GM19240 (cell line): ENCODE measurements at regions not wholly inside any gene's neighbourhood (a gene's known extent, or its start where the extent isn't known, plus 50 kb on each side); places are given as distances from the start of the nearest gene placed in this dataset.

Experiments used
- DNase-seq: peaks from one replicate; pipeline ENCODE4 v3.0.0; 2011; ENCODE audit warnings: low spot score; ENCODE audit not compliant: insufficient read length

- DNase-seq = no peak
These were observed 302.2 kb downstream of the DIRAS2 start for GRCh38 chr9:90340421-90340820.

DNA sequence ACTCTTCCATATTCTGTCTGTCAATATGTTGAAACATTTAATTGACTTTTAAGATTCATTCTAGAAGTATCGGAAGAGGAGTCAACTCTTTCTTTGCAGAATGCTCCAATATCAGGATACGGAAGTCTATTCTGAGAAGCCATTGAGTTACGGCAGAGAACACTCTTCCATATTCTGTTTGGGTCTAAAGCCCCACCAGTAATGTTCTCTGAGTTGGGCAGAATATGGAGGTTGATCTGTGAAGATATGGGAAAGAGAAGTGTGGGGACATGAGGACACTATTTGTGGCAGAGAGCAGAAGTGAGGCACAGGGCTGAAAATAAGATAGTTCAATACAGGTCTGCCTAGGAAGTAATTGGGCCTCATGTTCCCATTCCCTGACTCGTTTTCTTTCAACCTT, 300.0 kb downstream of the DIRAS2 start:
- no peak for DNase-seq

DNA sequence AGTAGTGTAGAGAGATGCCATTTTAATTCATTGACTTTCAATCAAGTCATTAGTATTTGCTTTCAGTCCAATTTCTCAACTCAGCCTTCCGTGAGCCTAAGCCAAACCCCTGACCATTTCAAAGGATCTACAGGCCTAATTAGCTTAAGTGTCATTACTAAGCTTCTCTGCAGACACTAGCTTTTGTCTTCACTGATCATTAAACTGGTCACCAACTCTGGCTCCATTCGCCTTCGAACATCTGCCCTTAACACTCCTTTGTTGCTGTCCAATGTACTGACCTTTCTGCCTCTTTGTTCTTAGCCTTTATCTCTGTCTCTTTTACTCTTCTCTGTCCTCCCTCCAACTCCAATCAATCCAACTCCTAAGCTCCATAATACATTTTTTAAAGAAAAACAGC, 299.3 kb downstream of the DIRAS2 start:
- no peak for DNase-seq

GRCh38 chr9:90343991-90344390, 298.6 kb downstream of the DIRAS2 start:
- no peak for DNase-seq

DNA sequence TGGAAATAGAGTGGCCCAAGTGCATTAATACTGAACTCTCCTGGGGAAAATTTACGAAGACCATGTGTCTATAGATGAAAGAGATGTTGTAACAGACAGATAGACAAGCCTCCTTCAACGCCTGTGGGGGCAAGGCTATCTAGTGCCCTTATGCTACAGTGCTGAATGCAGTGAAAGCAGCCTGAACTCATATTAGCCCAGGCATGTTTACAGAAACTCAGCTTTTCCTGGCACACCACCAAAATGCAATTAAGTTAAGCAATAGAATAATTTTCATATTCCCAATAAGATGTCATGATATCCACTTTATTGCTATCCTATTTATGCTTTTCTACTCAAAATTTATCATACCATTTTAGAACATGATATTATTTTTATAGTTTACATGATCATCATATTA, 277.0 kb downstream of the DIRAS2 start:
- DNase-seq = no peak

DNA sequence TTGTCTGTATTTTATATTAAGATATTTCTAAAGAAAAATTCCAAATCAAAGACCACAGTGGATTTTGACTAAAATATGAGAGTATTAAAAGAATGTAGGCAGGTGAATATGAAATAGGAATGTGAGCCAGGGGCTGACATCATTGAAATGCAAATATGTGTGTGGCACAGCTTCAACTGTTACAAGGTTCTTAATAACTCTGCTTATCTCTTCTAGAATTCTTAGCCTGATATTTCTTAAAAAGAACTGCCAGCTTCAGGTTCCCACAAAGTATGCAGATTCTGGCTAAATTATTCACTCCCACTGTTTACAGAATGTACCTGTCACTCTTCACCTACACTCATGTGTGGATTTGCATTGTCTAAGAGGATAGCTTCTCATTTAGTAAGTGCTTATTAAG, 274.4 kb downstream of the DIRAS2 start:
- no peak for DNase-seq

- DNase-seq = no peak
These were observed 273.7 kb downstream of the DIRAS2 start for GRCh38 chr9:90368928-90369327.

DNA sequence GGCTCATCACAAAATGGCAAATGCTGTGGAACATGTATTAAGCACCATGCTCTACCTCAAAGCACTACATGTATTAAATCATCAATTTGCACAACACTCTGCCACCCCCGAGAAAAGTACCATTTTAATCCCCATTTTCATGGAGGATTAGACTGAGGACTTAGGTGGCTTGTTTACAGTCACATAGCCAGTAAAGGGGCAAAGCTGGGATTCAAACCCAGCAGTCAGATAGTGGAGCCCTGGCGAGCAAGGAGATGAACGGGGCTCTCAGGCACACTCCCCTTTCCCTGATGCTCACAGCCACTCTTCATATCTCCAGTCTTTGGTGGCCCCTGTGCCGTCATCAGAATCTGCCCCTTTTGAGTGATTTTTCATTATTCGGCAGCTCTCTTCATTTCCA, 262.9 kb downstream of the DIRAS2 start:
- no peak for DNase-seq

DNA sequence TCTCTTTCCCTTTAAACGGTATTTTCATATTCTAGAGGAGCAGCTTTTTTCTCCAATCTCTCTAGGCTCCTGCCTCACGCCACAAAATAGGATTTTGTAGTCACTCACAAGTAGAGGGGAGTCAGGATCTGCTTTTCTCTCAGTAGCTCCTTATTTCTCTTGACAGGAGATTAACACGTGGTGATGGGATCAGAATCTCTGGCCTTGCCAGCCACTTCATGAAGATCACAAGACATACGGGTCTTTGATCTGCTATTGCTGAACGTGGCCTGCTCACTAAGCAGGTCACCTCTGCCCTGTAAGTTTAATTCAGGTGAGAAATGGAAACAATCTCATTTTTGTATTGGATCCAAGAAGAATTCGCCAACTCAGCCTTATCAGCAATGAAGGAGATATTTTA, 257.5 kb downstream of the DIRAS2 start:
- DNase-seq = no peak

DNA sequence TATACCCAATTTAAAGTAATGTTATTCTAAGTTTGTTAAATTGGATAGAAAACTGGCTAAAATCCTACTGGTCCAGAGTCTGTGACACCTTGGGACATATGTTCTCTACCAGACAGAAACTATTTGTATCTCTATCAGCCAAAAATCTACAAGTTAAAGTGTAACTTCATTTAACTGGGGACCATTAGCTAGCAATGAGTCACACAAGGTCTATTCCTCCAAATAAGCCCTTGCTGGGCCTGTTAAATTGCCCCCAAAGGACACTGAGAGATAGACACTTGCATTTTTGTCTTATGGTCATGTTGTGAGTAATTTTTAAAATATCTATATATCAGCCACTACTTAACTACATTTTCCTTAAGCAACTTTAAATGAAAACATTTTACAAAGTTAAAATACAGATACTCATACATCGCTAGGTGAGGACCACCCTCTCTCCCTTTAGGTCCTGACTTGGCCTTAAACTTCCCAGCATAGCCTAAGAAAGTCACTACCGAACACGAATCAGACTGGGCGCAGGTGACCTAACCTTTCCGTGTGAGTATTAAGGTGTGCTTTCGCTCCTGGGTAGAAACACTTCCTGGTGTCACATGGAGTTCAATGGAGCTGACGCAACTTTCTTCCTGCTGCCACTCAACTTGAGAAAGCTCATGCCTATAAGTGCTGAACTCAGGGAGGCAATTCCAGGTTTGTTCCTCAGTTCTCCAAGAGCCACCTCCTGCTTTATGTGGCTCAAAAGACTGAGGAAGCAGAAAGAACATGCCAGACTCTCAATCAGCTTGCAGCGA, 249.1 kb downstream of the DIRAS2 start:
- no peak for DNase-seq

GRCh38 chr9:90394871-90395270, 247.8 kb downstream of the DIRAS2 start:
- no peak for DNase-seq

- no peak for DNase-seq
These were observed 242.5 kb downstream of the DIRAS2 start for GRCh38 chr9:90400091-90400490.

DNA sequence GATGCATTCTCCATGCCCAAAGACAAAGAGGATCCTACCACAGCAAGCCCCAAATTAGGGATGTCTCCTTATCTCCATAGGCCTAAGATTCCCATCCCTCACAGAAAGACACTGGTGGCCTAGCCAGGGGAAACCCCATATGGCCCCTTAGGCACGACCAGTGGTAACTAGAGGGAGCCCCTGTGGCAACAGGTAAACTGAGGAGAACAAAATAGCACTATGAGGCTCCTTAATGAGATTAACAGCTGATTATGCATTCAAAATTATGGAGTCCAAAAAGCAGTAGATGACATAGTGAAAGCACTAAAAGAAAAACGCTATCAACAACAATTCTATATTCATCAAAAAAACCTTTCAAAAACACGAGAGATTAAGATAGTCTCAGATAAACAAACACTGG, 234.0 kb downstream of the DIRAS2 start:
- DNase-seq = no peak

- no peak for DNase-seq
These were observed 223.3 kb downstream of the DIRAS2 start for GRCh38 chr9:90419221-90419851.

- no peak for DNase-seq
These were observed 222.4 kb downstream of the DIRAS2 start for GRCh38 chr9:90420211-90420610.

GRCh38 chr9:90420768-90421513, 221.7 kb downstream of the DIRAS2 start:
- no peak for DNase-seq

DNA sequence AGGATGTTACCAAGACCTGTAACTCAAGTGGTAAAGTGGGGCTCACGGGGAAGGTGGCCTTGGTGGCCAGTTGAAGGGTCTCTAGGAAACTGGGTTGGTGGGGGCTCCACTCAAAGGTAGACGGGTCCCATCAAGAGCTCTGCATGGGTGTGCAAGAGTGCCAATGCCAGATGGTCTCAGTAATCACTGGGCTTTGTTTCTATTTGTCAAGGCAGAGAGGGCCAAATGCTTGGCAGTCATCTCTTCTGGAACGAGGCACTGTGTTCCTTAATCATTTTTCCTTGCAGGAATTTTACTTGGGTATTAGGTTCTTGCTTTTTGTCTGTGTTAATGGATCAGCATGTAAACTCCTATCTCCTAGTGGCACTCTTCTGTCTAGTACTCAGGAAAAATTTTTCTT, 220.8 kb downstream of the DIRAS2 start:
- no peak for DNase-seq

GRCh38 chr9:90423661-90424193, 218.9 kb downstream of the DIRAS2 start:
- DNase-seq = no peak

DNA sequence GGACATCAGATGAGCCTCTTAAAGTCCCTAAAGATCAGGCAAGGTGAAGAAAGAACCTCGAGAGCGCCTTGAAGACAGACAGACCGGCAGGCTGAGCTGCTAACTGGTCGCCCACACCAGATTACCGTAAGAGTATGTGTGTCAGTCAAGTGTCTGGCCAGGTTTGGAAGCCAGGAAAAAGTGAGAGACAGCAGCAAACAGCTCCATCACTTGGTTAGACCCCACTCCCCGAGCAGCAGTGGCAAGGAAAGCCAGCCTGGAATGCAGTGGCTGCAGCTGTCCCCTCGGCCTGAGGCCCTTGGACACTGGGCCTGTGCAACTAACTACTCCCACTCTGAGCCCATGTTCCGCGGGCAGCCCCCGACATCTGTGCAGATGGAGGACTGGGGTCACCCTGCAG, 214.1 kb downstream of the DIRAS2 start:
- no peak for DNase-seq

- DNase-seq = no peak
These were observed 209.7 kb downstream of the DIRAS2 start for GRCh38 chr9:90432951-90433350.

DNA sequence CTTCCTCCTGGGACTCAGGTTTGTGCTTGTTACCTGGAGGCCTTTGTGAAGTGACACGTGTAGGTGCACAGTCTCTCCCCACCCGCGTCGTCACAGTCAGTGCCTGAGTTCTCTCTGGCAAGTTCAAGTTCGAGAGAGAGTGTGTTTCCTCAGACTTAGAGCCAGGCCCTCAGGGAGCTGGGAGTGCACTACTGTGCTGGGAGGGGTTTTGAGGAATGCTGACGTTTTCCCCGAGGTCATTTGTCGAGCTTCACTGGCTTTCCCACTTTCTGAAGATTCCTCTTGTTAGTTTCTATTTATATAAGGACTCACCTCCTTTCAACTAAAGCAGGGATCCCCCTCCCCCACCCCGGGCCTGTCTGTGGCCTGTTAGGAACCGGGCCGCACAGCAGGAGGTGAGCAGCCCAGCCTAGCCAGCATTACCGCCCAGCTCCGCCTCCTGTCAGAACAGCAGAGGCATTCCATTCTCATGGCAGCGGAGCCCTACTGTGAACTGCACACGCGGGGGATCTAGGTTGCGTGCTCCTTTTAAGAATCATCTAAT, 209.2 kb downstream of the DIRAS2 start:
- DNase-seq = no peak

DNA sequence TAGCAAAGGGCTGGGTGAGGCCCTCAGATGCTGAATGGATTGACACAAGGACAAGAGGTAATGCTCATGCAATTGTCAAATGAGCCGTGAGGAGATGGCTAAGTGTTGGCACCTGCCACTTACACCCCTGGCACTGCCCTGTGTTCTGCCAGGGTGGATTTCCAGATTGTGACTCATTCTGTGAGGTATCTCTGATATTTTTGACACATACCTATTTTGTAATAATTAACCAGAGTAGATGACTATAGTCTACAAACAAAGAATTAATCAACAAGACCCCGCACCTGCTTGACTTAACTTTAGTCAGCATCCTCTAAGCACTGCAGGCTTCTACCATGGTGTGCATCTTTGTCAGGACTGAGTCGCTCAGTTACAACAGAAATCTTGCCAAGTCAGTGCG, 200.8 kb downstream of the DIRAS2 start:
- DNase-seq = no peak
